ENCODE measurements at regions not wholly inside any gene's neighbourhood (a gene's known extent, or its start where the extent isn't known, plus 50 kb on each side); places are given as distances from the start of the nearest gene placed in this dataset.

- TF ChIP-seq HDGF (IDR thresholded peaks at IDR 0.05; ENCODE audit: borderline replicate concordance): no peak
- TF ChIP-seq ARNT (IDR thresholded peaks at IDR 0.05): no peak
- TF ChIP-seq ZNF384 (IDR thresholded peaks at IDR 0.05): no peak
- TF ChIP-seq TARDBP (IDR thresholded peaks at IDR 0.05): no peak
- no peak for TF ChIP-seq SUZ12 (IDR thresholded peaks at IDR 0.05)
- no peak for TF ChIP-seq ELF4 (IDR thresholded peaks at IDR 0.05)
Observed at GRCh38 chr6:6707143-6707542, 118.6 kb downstream of the LY86 start.

Data from HEK293T (cell line).